DND-41 (cell line): ENCODE measurements at regions not wholly inside any gene's neighbourhood (a gene's known extent, or its start where the extent isn't known, plus 50 kb on each side); places are given as distances from the start of the nearest gene placed in this dataset.

Experiments
- CTCF ChIP-seq: IDR thresholded peaks from 2 replicates; pipeline ENCODE4 v1.5.1; 2012; ENCODE audit warnings: borderline replicate concordance, low read length, moderate library complexity, mild to moderate bottlenecking; ENCODE audit not compliant: poor library complexity, severe bottlenecking; ENCODE audit errors: extremely low read depth
- EZH2 ChIP-seq: IDR thresholded peaks from 3 replicates; pipeline ENCODE4 v1.6.1; 2012; ENCODE audit warnings: borderline replicate concordance, low read depth, mild to moderate bottlenecking, moderate library complexity, low read length, inconsistent platforms; ENCODE audit not compliant: severe bottlenecking

- TF ChIP-seq CTCF (peak; percentile 61), EZH2 (no peak)
Measured at GRCh38 chr12:92431146-92431545, 271.6 kb upstream of the PLEKHG7 start.
